ENCODE measurements at regions not wholly inside any gene's neighbourhood (a gene's known extent, or its start where the extent isn't known, plus 50 kb on each side); places are given as distances from the start of the nearest gene placed in this dataset.
A peak's percentile ranks its signal among the peaks of the same experiment; 100 is the strongest.

DNA sequence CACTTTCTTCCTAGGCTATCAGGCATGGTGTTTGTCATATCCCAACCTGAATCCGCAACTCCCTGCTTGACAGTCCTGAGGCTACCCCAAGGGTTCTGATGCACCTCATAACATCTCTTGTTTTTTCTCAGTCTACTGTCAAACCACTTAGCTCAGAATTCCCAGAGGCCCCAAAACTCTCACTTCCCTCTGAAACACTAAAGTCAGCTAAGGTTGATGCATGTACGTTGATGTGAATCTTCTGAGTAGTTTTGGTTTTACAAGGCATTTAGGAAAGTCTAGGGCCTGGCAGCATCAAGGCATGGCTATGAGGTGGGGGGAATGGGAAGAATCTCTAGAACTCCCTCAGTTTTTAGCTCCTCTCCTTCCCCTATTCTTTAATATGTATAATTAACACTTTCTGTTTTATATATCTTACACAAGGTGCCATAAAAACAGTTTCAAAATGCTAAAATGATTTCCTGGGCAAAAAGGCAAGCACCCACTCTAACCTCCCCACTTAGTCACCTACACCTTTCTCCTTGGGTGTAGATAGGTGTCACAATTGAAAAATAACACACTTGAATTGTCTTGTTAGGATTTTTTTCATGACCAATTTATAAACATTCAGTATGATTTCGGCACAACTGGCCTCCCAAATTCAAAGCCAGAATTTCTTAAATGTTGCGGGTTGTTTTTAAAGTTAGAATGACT, 71.4 kb upstream of the TANK start:
- no peak for TF ChIP-seq POLR2AphosphoS5 (IDR thresholded peaks at IDR 0.05; ENCODE audit: low read depth)
- no peak for TF ChIP-seq SPI1 (IDR thresholded peaks at IDR 0.05; ENCODE audit: borderline replicate concordance, low read depth)
- no peak for TF ChIP-seq GABPA (IDR thresholded peaks at IDR 0.05; ENCODE audit: low read depth)
- TF ChIP-seq CTCF (IDR thresholded peaks at IDR 0.05; ENCODE audit: insufficient read depth, low read length), result no peak
- TF ChIP-seq, protein P1, sequence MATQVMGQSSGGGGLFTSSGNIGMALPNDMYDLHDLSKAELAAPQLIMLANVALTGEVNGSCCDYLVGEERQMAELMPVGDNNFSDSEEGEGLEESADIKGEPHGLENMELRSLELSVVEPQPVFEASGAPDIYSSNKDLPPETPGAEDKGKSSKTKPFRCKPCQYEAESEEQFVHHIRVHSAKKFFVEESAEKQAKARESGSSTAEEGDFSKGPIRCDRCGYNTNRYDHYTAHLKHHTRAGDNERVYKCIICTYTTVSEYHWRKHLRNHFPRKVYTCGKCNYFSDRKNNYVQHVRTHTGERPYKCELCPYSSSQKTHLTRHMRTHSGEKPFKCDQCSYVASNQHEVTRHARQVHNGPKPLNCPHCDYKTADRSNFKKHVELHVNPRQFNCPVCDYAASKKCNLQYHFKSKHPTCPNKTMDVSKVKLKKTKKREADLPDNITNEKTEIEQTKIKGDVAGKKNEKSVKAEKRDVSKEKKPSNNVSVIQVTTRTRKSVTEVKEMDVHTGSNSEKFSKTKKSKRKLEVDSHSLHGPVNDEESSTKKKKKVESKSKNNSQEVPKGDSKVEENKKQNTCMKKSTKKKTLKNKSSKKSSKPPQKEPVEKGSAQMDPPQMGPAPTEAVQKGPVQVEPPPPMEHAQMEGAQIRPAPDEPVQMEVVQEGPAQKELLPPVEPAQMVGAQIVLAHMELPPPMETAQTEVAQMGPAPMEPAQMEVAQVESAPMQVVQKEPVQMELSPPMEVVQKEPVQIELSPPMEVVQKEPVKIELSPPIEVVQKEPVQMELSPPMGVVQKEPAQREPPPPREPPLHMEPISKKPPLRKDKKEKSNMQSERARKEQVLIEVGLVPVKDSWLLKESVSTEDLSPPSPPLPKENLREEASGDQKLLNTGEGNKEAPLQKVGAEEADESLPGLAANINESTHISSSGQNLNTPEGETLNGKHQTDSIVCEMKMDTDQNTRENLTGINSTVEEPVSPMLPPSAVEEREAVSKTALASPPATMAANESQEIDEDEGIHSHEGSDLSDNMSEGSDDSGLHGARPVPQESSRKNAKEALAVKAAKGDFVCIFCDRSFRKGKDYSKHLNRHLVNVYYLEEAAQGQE (IDR thresholded peaks at IDR 0.05; ENCODE audit: insufficient replicate concordance, low read depth), result no peak
- H3K4me3 ChIP-seq (replicated peaks; ENCODE audit: insufficient read depth, low read length), result no peak overlapping the region
- no peak for DNase-seq (ENCODE audit: low read depth in 1 of 2, low spot score in 1 of 2)
- no peaks in the 10 kb centered on the region for H3K27me3 ChIP-seq (ENCODE audit: insufficient read depth, poor library complexity, severe bottlenecking)
- H3K27ac ChIP-seq (replicated peaks), result no peak overlapping the region

DNA sequence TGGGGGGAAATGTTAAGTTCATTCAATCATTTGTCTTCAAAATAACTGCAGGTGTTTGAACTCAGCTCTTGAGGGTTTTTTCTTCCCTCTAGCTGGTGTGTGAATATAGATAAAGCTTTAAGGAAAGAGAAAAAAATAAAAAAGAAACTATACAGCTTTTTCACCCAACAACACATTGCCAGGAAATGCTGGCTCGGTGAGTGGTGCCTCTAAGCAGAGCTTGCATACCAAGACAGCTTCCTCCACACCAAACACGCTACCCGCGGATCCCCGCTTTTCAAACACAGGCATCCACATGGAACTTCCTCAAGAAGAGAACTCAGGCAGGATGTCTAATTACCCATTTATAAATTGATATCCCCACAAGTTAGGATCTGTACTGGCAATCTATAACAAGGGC, 69.8 kb upstream of the TANK start:
- Histone ChIP-seq H3K4me3 (replicated peaks; ENCODE audit: insufficient read depth, low read length) (no peak overlapping the region), H3K27me3 (ENCODE audit: insufficient read depth, poor library complexity, severe bottlenecking) (no peaks in the 10 kb centered on the region), H3K27ac (replicated peaks) (no peak overlapping the region)
- no peak for TF ChIP-seq CTCF (IDR thresholded peaks at IDR 0.05; ENCODE audit: insufficient read depth, low read length)
- TF ChIP-seq, protein P1 (IDR thresholded peaks at IDR 0.05; ENCODE audit: insufficient replicate concordance, low read depth), result no peak
- TF ChIP-seq POLR2AphosphoS5 (IDR thresholded peaks at IDR 0.05; ENCODE audit: low read depth), result no peak
- no peak for TF ChIP-seq SPI1 (IDR thresholded peaks at IDR 0.05; ENCODE audit: borderline replicate concordance, low read depth)
- no peak for TF ChIP-seq GABPA (IDR thresholded peaks at IDR 0.05; ENCODE audit: low read depth)
- peak in 1 of 2 experiments; percentile 3 for DNase-seq (ENCODE audit: low read depth in 1 of 2, low spot score in 1 of 2)

- no peak overlapping the region for H3K4me3 ChIP-seq (replicated peaks; ENCODE audit: insufficient read depth, low read length)
- no peak for DNase-seq (ENCODE audit: low read depth in 1 of 2, low spot score in 1 of 2)
- no peak overlapping the region for H3K27ac ChIP-seq (replicated peaks)
- H3K27me3 ChIP-seq (ENCODE audit: insufficient read depth, poor library complexity, severe bottlenecking), result no peaks in the 10 kb centered on the region
- TF ChIP-seq SPI1 (IDR thresholded peaks at IDR 0.05; ENCODE audit: borderline replicate concordance, low read depth) (no peak), CTCF (IDR thresholded peaks at IDR 0.05; ENCODE audit: insufficient read depth, low read length) (no peak), GABPA (IDR thresholded peaks at IDR 0.05; ENCODE audit: low read depth) (no peak), POLR2AphosphoS5 (IDR thresholded peaks at IDR 0.05; ENCODE audit: low read depth) (no peak)
- TF ChIP-seq, protein P1 (IDR thresholded peaks at IDR 0.05; ENCODE audit: insufficient replicate concordance, low read depth), result no peak
These were observed 64.9 kb upstream of the TANK start for GRCh38 chr2:161095314-161095713.
